ENCODE measurements at regions not wholly inside any gene's neighbourhood (a gene's known extent, or its start where the extent isn't known, plus 50 kb on each side); places are given as distances from the start of the nearest gene placed in this dataset.

GRCh38 chr13:90833951-90834350 lies 513.5 kb upstream of the MIR17HG start:
- no peak for TF ChIP-seq CTCF (IDR thresholded peaks at IDR 0.05)
- no peak for TF ChIP-seq EHMT2 (IDR thresholded peaks at IDR 0.05; ENCODE audit: low read depth)
- no peak for TF ChIP-seq EP300 (IDR thresholded peaks at IDR 0.05)
- no peak for TF ChIP-seq NR3C1 (IDR thresholded peaks at IDR 0.05)
- no peak for TF ChIP-seq RNF2 (IDR thresholded peaks at IDR 0.05; ENCODE audit: borderline replicate concordance, low read depth)
- no peak for TF ChIP-seq CHD4 (IDR thresholded peaks at IDR 0.05; ENCODE audit: borderline replicate concordance)
- TF ChIP-seq POLR2A (IDR thresholded peaks at IDR 0.05; ENCODE audit: low read length) = no peak
- no peak for TF ChIP-seq MYC (IDR thresholded peaks at IDR 0.05; ENCODE audit: borderline replicate concordance, low read length)
- TF ChIP-seq TP53 (CRISPR knock-in tag; IDR thresholded peaks at IDR 0.05) = no peak
- no peak for TF ChIP-seq PBX3 (IDR thresholded peaks at IDR 0.05)
